ENCODE measurements at regions not wholly inside any gene's neighbourhood (a gene's known extent, or its start where the extent isn't known, plus 50 kb on each side); places are given as distances from the start of the nearest gene placed in this dataset.

- Histone ChIP-seq H3K4me3 (no peak overlapping the region), H3K27ac (no peak overlapping the region), H3K9ac (ENCODE audit: insufficient read length) (no peak overlapping the region), H3K9me3 (ENCODE audit: low read depth, low read length) (no peaks in the 10 kb centered on the region), H3K36me3 (ENCODE audit: insufficient read depth, low read length) (no peaks in the 10 kb centered on the region)
- DNase-seq (ENCODE audit: low read depth, low spot score), result no peak
- TF ChIP-seq FOXP2 (optimal IDR thresholded peaks at IDR 0.05; ENCODE audit: control extremely low read depth, extremely low read length, insufficient read depth) (no peak), POLR2AphosphoS5 (IDR thresholded peaks at IDR 0.05; ENCODE audit: borderline replicate concordance, low read depth, low read length) (no peak), EZH2 (IDR thresholded peaks at IDR 0.05) (no peak)
These were observed 413.9 kb downstream of the GADD45G start for GRCh38 chr9:90018688-90019087.

DNA sequence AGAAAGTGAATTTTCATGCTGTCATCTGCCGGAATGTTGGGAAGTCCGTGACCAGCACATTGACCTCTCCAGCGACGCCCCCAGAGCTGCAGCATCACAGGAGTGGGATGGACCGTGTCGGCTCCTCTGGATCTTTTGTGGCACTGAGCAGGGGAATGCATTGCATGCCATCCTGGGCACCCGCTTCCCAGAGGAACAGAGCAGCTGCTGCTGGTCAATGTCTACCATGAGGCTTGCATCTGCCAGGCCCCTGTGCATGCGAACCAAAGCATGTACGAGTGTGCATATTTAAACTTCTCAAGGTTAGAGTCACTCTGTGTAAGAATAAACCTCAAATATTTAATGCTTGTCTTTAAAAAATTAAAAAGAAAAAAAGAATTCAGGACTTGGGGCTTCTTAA, 414.8 kb downstream of the GADD45G start:
- no peak overlapping the region for H3K27ac ChIP-seq
- TF ChIP-seq POLR2AphosphoS5 (IDR thresholded peaks at IDR 0.05; ENCODE audit: borderline replicate concordance, low read depth, low read length) (no peak), EZH2 (IDR thresholded peaks at IDR 0.05) (no peak)

DNA sequence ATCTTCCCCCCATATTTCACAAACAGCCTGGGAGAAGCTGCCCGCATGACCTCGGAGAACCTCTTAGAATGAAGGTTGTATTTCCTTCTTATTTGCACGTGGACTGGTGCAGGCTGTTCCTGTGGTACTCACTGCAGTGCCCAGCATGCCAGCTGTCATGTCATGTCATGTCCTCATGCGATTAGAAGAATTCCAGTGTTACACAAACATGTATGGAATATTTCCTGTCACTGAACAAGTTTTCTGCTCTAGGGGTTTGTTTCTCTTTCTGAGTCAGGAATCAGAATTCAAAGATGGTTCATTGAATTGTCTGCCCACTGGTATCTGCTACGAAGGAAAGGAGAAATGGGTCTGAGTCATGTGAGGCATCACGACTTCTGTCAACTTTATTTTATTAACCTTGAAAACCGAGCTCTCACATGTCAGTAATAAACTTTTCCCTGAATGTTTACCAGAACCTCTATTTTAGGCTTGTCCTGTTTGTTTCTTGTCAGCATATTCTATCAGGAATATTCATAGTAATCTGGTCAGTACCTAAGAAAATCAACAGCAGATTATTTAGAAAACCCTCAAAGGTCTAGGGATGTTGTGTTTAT, 415.6 kb downstream of the GADD45G start:
- Histone ChIP-seq H3K36me3 (ENCODE audit: insufficient read depth, low read length) (no peaks in the 10 kb centered on the region), H3K27ac (no peak overlapping the region), H3K9ac (ENCODE audit: insufficient read length) (no peak overlapping the region), H3K4me3 (no peak overlapping the region), H3K9me3 (ENCODE audit: low read depth, low read length) (no peaks in the 10 kb centered on the region)
- no peak for DNase-seq (ENCODE audit: low read depth, low spot score)
- TF ChIP-seq EZH2 (IDR thresholded peaks at IDR 0.05), result no peak
- TF ChIP-seq FOXP2 (optimal IDR thresholded peaks at IDR 0.05; ENCODE audit: control extremely low read depth, extremely low read length, insufficient read depth), result no peak
- no peak for TF ChIP-seq POLR2AphosphoS5 (IDR thresholded peaks at IDR 0.05; ENCODE audit: borderline replicate concordance, low read depth, low read length)

More for the DNA sequence above, 414.8 kb downstream of the GADD45G start:
- Histone ChIP-seq H3K36me3 (ENCODE audit: insufficient read depth, low read length) (no peaks in the 10 kb centered on the region), H3K4me3 (no peak overlapping the region), H3K9ac (ENCODE audit: insufficient read length) (no peak overlapping the region), H3K9me3 (ENCODE audit: low read depth, low read length) (no peaks in the 10 kb centered on the region)
- no peak for DNase-seq (ENCODE audit: low read depth, low spot score)

- no peak for DNase-seq (ENCODE audit: low read depth, low spot score)
- H3K27ac ChIP-seq, result no peak overlapping the region
- TF ChIP-seq EZH2 (IDR thresholded peaks at IDR 0.05) (no peak), FOXP2 (optimal IDR thresholded peaks at IDR 0.05; ENCODE audit: control extremely low read depth, extremely low read length, insufficient read depth) (no peak), POLR2AphosphoS5 (IDR thresholded peaks at IDR 0.05; ENCODE audit: borderline replicate concordance, low read depth, low read length) (no peak)
- no peak overlapping the region for H3K9ac ChIP-seq (ENCODE audit: insufficient read length)
- H3K4me3 ChIP-seq, result no peak overlapping the region
- H3K36me3 ChIP-seq (ENCODE audit: insufficient read depth, low read length), result no peaks in the 10 kb centered on the region
- no peaks in the 10 kb centered on the region for H3K9me3 ChIP-seq (ENCODE audit: low read depth, low read length)
These were observed 416.5 kb downstream of the GADD45G start for GRCh38 chr9:90021216-90021906.

- no peak overlapping the region for H3K4me3 ChIP-seq
- no peaks in the 10 kb centered on the region for H3K36me3 ChIP-seq (ENCODE audit: insufficient read depth, low read length)
- H3K27ac ChIP-seq, result no peak overlapping the region
- H3K9me3 ChIP-seq (ENCODE audit: low read depth, low read length), result no peaks in the 10 kb centered on the region
- H3K9ac ChIP-seq (ENCODE audit: insufficient read length), result no peak overlapping the region
- TF ChIP-seq POLR2AphosphoS5 (IDR thresholded peaks at IDR 0.05; ENCODE audit: borderline replicate concordance, low read depth, low read length) (no peak), FOXP2 (optimal IDR thresholded peaks at IDR 0.05; ENCODE audit: control extremely low read depth, extremely low read length, insufficient read depth) (no peak), EZH2 (IDR thresholded peaks at IDR 0.05) (no peak)
- no peak for DNase-seq (ENCODE audit: low read depth, low spot score)
These were observed 417.7 kb downstream of the GADD45G start for GRCh38 chr9:90022474-90022873.

- TF ChIP-seq FOXP2 (optimal IDR thresholded peaks at IDR 0.05; ENCODE audit: control extremely low read depth, extremely low read length, insufficient read depth) (no peak), POLR2AphosphoS5 (IDR thresholded peaks at IDR 0.05; ENCODE audit: borderline replicate concordance, low read depth, low read length) (no peak), EZH2 (IDR thresholded peaks at IDR 0.05) (no peak)
- DNase-seq (ENCODE audit: low read depth, low spot score), result no peak
- no peak overlapping the region for H3K4me3 ChIP-seq
- H3K36me3 ChIP-seq (ENCODE audit: insufficient read depth, low read length), result no peaks in the 10 kb centered on the region
- no peak overlapping the region for H3K9ac ChIP-seq (ENCODE audit: insufficient read length)
- no peak overlapping the region for H3K27ac ChIP-seq
- no peaks in the 10 kb centered on the region for H3K9me3 ChIP-seq (ENCODE audit: low read depth, low read length)
These were observed 419.0 kb downstream of the GADD45G start for GRCh38 chr9:90023861-90024260.

DNA sequence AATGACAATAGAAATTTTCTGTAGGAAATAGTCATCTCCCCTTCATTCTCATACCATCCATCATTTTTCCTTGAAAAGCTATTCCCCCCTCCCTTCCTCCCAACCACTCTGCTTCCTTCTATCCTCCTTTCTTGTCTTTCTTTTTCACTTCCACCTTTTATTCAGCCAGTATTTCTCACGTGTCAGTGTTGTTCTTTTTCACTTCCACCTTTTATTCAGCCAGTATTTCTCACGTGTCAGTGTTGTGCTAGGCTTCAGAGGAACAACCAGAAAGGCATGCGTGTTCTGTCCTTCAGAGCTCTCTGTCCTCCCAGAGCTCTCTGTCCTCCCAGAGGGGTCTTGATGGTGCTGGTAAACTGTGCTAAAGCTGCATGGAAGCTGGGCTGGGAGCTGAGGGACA, 419.6 kb downstream of the GADD45G start:
- H3K36me3 ChIP-seq (ENCODE audit: insufficient read depth, low read length), result no peaks in the 10 kb centered on the region
- H3K9ac ChIP-seq (ENCODE audit: insufficient read length), result no peak overlapping the region
- DNase-seq (ENCODE audit: low read depth, low spot score), result no peak
- no peaks in the 10 kb centered on the region for H3K9me3 ChIP-seq (ENCODE audit: low read depth, low read length)
- H3K27ac ChIP-seq, result no peak overlapping the region
- TF ChIP-seq FOXP2 (optimal IDR thresholded peaks at IDR 0.05; ENCODE audit: control extremely low read depth, extremely low read length, insufficient read depth), result no peak
- no peak for TF ChIP-seq EZH2 (IDR thresholded peaks at IDR 0.05)
- no peak for TF ChIP-seq POLR2AphosphoS5 (IDR thresholded peaks at IDR 0.05; ENCODE audit: borderline replicate concordance, low read depth, low read length)
- no peak overlapping the region for H3K4me3 ChIP-seq

DNA sequence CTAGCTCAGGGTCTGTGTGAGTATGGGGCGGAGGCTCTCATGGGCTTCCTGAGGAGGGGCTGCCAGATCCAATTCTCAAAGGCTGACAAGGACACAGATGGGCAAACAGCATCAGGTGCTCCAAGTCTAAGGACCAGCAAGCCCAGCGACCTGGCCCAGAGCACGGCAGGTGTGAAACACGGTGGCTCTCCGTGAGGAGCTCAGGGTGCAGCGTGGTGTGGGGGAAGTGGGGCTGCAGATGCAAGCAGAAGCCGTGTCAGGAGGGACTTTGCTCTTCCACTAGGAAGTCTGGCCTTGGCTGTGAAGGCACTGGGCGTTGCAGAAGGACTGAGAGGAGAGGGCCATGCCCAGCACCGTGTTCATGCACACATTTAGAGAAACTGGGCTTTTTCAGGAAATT, 420.0 kb downstream of the GADD45G start:
- TF ChIP-seq EZH2 (IDR thresholded peaks at IDR 0.05) (no peak), POLR2AphosphoS5 (IDR thresholded peaks at IDR 0.05; ENCODE audit: borderline replicate concordance, low read depth, low read length) (no peak)
- no peaks in the 10 kb centered on the region for H3K36me3 ChIP-seq (ENCODE audit: insufficient read depth, low read length)
- H3K9ac ChIP-seq (ENCODE audit: insufficient read length), result no peak overlapping the region
- no peaks in the 10 kb centered on the region for H3K9me3 ChIP-seq (ENCODE audit: low read depth, low read length)
- H3K4me3 ChIP-seq, result no peak overlapping the region
- DNase-seq (ENCODE audit: low read depth, low spot score), result no peak
- H3K27ac ChIP-seq, result no peak overlapping the region

DNA sequence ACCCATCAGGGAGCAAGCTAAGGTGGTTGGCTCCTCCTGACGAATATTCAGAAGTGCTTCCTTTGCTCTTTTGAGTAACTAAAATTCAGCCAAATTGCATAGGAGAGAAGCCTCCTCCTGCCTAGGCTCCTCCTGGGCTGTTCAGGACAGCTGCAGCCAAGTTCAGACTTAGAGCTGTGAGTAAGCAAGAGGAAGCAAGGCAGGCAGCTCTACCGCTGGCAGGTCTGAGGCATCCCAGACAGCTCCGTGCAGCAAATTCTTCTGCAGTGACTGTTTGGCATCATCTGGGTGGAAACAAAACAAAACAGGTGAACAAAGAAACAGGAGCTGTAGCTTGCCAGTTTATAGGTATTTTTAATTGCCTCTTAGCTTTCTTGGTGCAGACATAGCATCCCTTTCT, 421.0 kb downstream of the GADD45G start:
- no peaks in the 10 kb centered on the region for H3K36me3 ChIP-seq (ENCODE audit: insufficient read depth, low read length)
- no peak for DNase-seq (ENCODE audit: low read depth, low spot score)
- H3K9ac ChIP-seq (ENCODE audit: insufficient read length), result no peak overlapping the region
- no peaks in the 10 kb centered on the region for H3K9me3 ChIP-seq (ENCODE audit: low read depth, low read length)
- no peak overlapping the region for H3K27ac ChIP-seq
- no peak for TF ChIP-seq POLR2AphosphoS5 (IDR thresholded peaks at IDR 0.05; ENCODE audit: borderline replicate concordance, low read depth, low read length)
- TF ChIP-seq FOXP2 (optimal IDR thresholded peaks at IDR 0.05; ENCODE audit: control extremely low read depth, extremely low read length, insufficient read depth), result no peak
- H3K4me3 ChIP-seq, result no peak overlapping the region
